K562 (cell line): ENCODE measurements at regions not wholly inside any gene's neighbourhood (a gene's known extent, or its start where the extent isn't known, plus 50 kb on each side); places are given as distances from the start of the nearest gene placed in this dataset.

ENCODE experiments used
- ATAC-seq: fragments of 200-7000 bp; cut with Tn5 transposase; 3 replicates; pipeline ENCODE4 v1.9.1; 2020; ENCODE audit warnings: moderate library complexity
- BruUV-seq: library from RNA; stranded (reverse); fragments of 400-500 nt; replicated peaks from 2 replicates; lab custom pipeline; 2021; lab: Mats Ljungman, UMichigan
- CTCF ChIA-PET: fragments of 300-600 bp; formaldehyde crosslinking; extraction: SDS; loops from one replicate; lab custom pipeline; 2021; ENCODE audit warnings: low intra/inter-chr PET ratio; lab: Yijun Ruan, JAX
- POLR2A ChIA-PET: fragments of 300-600, 350-650 bp; sonication (Branson Sonifier 250); formaldehyde crosslinking; extraction: SDS; loops from one replicate; lab custom pipeline; 2021; ENCODE audit warnings: antibody characterized with exemption, inconsistent platforms; lab: Yijun Ruan, JAX
- DNase-seq, 4 experiments: peaks; one replicate each; pipeline versions ENCODE4 v3.0.0 to v3.0.0-alpha.2; 2011 to 2018; ENCODE audit warnings: low spot score in 3 of 4, mixed read lengths in 3 of 4; ENCODE audit errors: extremely low read depth in 1 of 4
- FAIRE-seq: peaks from 2 replicates; lab custom pipeline; 2011; peaks lifted over from hg19 to GRCh38; lab: Jason Lieb, UNC
- H2AFZ ChIP-seq: 2 replicates; pipeline ENCODE4 v1.6.0; 2011; ENCODE audit warnings: low read depth, low read length, control low read depth, inconsistent platforms
- H3K27ac ChIP-seq: fragments of 200-600 bp; 3 replicates; pipeline ENCODE4 v1.8.0; 2011; ENCODE audit warnings: low read depth, mild to moderate bottlenecking, control low read depth, inconsistent platforms, low read length, moderate library complexity, mixed read lengths; ENCODE audit errors: extremely low read depth
- H3K27me3 ChIP-seq, 2 experiments: fragments of 300-600 bp in 1 of 2; 2 replicates in 1 of 2; 3 replicates in 1 of 2; pipeline versions ENCODE4 v1.6.0 to v1.8.0; 2011; ENCODE audit warnings: inconsistent platforms in 2 of 2, low read length in 2 of 2, mild to moderate bottlenecking in 1 of 2, mixed read lengths in 1 of 2, moderate library complexity in 1 of 2; ENCODE audit not compliant: control insufficient read depth in 2 of 2, insufficient read depth in 2 of 2
- H3K36me3 ChIP-seq: fragments of 300-600 bp; 3 replicates; pipeline ENCODE4 v1.8.0; 2011; ENCODE audit warnings: mild to moderate bottlenecking, low read length, inconsistent platforms; ENCODE audit not compliant: control insufficient read depth, insufficient read depth
- H3K4me1 ChIP-seq, 2 experiments: fragments of 200-600 bp in 1 of 2; replicated peaks in 1 of 2; 2 replicates in 1 of 2; 3 replicates in 1 of 2; pipeline versions ENCODE4 v1.5.1 to v1.8.0; 2011; ENCODE audit warnings: inconsistent platforms in 2 of 2, low read length in 2 of 2, mild to moderate bottlenecking in 1 of 2, mixed read lengths in 1 of 2, moderate library complexity in 1 of 2; ENCODE audit not compliant: control insufficient read depth in 2 of 2, insufficient read depth in 2 of 2
- H3K4me2 ChIP-seq: 2 replicates; pipeline ENCODE4 v1.6.1; 2011; ENCODE audit warnings: low read length, control low read depth, inconsistent platforms, mixed read lengths; ENCODE audit not compliant: insufficient read depth
- H3K4me3 ChIP-seq: fragments of 200-600 bp; sonication (generic), shearing (Covaris generic); 2 replicates; pipeline ENCODE4 v1.5.1; 2016; ENCODE audit warnings: control low read depth, inconsistent platforms
- H3K79me2 ChIP-seq: fragments of 200-600 bp; 3 replicates; pipeline ENCODE4 v1.8.0; 2011; ENCODE audit warnings: low read length, inconsistent platforms; ENCODE audit not compliant: control insufficient read depth, insufficient read depth
- H3K9ac ChIP-seq, 2 experiments: 2 replicates each; pipeline versions ENCODE4 v1.6.0 to v1.6.1; 2011; ENCODE audit warnings: low read depth in 2 of 2, low read length in 2 of 2, control low read depth in 1 of 2, inconsistent platforms in 1 of 2, mild to moderate bottlenecking in 1 of 2, mixed read lengths in 1 of 2; ENCODE audit not compliant: insufficient read depth in 1 of 2
- H3K9me1 ChIP-seq: one replicate; pipeline ENCODE4 v1.6.0; 2011; ENCODE audit warnings: inconsistent platforms, mild to moderate bottlenecking, low read length, moderate library complexity; ENCODE audit not compliant: control insufficient read depth, insufficient read depth
- H3K9me3 ChIP-seq: replicated peaks from 2 replicates; pipeline ENCODE4 v1.5.1; 2011; ENCODE audit warnings: low read depth, low read length, inconsistent platforms; ENCODE audit not compliant: control insufficient read depth, insufficient read depth
- H4K20me1 ChIP-seq: replicated peaks from 2 replicates; pipeline ENCODE4 v1.6.1; 2011; ENCODE audit warnings: low read length, inconsistent platforms, mixed read lengths; ENCODE audit not compliant: control insufficient read depth, insufficient read depth
- ATF1 ChIP-seq, 2 experiments: fragments of 450-650 bp in 1 of 2; IDR thresholded peaks; 2 replicates each; pipeline ENCODE4 v1.6.1; 2016; ENCODE audit warnings: missing compliant biosample characterization in 1 of 2, missing genetic modification characterization in 1 of 2
- BCOR ChIP-seq: fragments of 450-650 bp; IDR thresholded peaks from 2 replicates; pipeline ENCODE4 v1.6.1; 2016
- BRD9 ChIP-seq: fragments of 450-650 bp; IDR thresholded peaks from 2 replicates; pipeline ENCODE4 v1.6.1; 2018; ENCODE audit warnings: low read depth; ENCODE audit not compliant: partially characterized antibody
- NR2F6 ChIP-seq: fragments of 450-650 bp; formaldehyde crosslinking; IDR thresholded peaks from 2 replicates; pipeline ENCODE4 v1.4.0; 2020; ENCODE audit warnings: mild to moderate bottlenecking
- OTX1 ChIP-seq: fragments of 450-650 bp; formaldehyde crosslinking; IDR thresholded peaks from 2 replicates; pipeline ENCODE4 v1.4.0; 2022; ENCODE audit warnings: mild to moderate bottlenecking
- PHF20 ChIP-seq: fragments of 450-650 bp; IDR thresholded peaks from 2 replicates; pipeline ENCODE4 v1.6.1; 2018; ENCODE audit not compliant: partially characterized antibody
- THRA ChIP-seq: fragments of 450-650 bp; IDR thresholded peaks from 2 replicates; pipeline ENCODE4 v1.6.1; 2017; ENCODE audit warnings: mild to moderate bottlenecking, moderate library complexity
- TRIM25 ChIP-seq: fragments of 450-650 bp; IDR thresholded peaks from 2 replicates; pipeline ENCODE4 v1.7.0; 2016; ENCODE audit warnings: borderline replicate concordance
- WGBS: fragments of 100-300 bp; shearing (Covaris generic); methylation state at CpG from one replicate; pipeline ENCODE4 v1.1.6; 2016; ENCODE audit warnings: low coverage, mixed read lengths; ENCODE audit not compliant: insufficient coverage; ENCODE audit errors: missing lambda C conversion rate; 5-methylcytosine and 5-hydroxymethylcytosine counted together
- in situ Hi-C: fragments of 300-500 bp; cut with MboI; formaldehyde crosslinking; loops from 4 replicates; pipeline ENCODE4 v1.15.0; 2018; ENCODE audit warnings: inconsistent platforms, mixed read lengths
- intact Hi-C: fragments of 100-400 bp; cut with micrococcal nuclease; formaldehyde crosslinking; loops from 2 replicates; pipeline ENCODE4 v1.14.2; 2022
- TF ChIP-seq, protein P1 (sequence below): fragments of 250-450 bp; sonication (Bioruptor Pico); IDR thresholded peaks from 2 replicates; pipeline ENCODE4 v1.5.0; 2021; ENCODE audit warnings: mild to moderate bottlenecking, borderline replicate concordance

DNA sequence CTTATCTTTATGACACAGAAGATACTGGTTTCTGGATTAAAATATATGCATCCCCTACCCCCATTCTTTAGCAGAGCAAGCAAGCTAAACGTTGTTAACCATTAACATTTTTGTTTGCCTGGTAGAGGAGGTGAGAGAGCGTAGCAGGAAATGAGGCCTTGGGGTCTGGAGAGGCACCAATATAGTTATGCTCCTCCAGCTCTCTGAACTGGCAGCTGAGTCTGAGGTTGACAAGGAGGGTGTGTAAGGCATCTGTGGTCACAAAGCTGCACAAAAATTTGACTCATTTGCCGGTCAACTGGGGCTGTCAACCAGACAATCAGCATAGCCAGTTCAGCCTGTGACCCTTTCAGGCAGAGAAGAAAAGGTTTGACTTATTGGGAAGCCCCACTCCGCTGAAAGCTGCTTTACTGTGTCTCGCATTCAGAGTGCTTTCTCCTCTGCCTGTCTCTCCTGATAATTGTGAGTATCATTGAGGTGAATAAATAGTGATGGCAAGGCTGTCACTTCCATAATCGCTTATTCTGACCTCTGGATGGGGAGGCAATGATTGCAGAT is 647.5 kb upstream of the SETBP1 start:
- CTCF ChIA-PET, result no interaction called here
- TF ChIP-seq BCOR, result no peak
- in situ Hi-C loops (no loop called here), intact Hi-C loops (no loop called here)
- H3K36me3 ChIP-seq, result no peaks in the 10 kb centered on the region
- ATAC-seq, result no peak
- POLR2A ChIA-PET, result no interaction called here
- no peak overlapping the region for H3K4me2 ChIP-seq
- H3K4me1 ChIP-seq, result no peaks in the 10 kb centered on the region
- H3K27me3 ChIP-seq, result no peaks in the 10 kb centered on the region
- H3K9me1 ChIP-seq, result no peaks in the 10 kb centered on the region
- 0% methylated on average over 6 of the region's 6 CpGs for WGBS
- no peak overlapping the region for H3K4me3 ChIP-seq
- no peak overlapping the region for H3K27ac ChIP-seq
- no peaks in the 10 kb centered on the region for H4K20me1 ChIP-seq
- DNase-seq, result no peak
- BruUV-seq, result no TSS peak
- H3K9me3 ChIP-seq, result no peaks in the 10 kb centered on the region
- H3K9ac ChIP-seq, result no peak overlapping the region
- no peaks in the 10 kb centered on the region for H3K79me2 ChIP-seq
- H2AFZ ChIP-seq, result no peak overlapping the region
- FAIRE-seq, result no peak

DNA sequence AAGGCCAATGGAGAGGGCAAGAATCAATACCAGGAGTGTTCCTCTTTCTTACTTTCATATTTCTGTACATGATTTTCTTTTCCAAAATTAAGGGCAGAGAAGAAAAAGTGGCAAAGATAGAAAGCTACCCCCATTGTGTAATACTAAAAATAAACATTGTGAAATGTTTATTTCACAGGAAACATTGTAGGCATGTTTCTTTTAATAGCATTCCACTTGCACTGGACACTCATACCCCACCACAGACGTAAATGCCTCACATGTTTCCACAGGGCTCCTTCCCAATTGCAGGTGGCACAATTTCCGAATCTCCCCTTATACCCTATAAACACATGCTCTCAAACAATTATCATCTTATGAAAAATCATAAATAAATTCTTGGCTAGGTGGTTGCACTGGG is 645.1 kb upstream of the SETBP1 start:
- Histone ChIP-seq H3K4me2 (no peak overlapping the region), H3K27ac (no peak overlapping the region), H4K20me1 (no peaks in the 10 kb centered on the region), H3K4me3 (no peak overlapping the region), H2AFZ (no peak overlapping the region), H3K36me3 (no peaks in the 10 kb centered on the region), H3K9me1 (no peaks in the 10 kb centered on the region), H3K4me1 (no peaks in the 10 kb centered on the region), H3K27me3 (no peaks in the 10 kb centered on the region), H3K9ac (no peak overlapping the region), H3K79me2 (no peaks in the 10 kb centered on the region), H3K9me3 (no peaks in the 10 kb centered on the region)
- 0% methylated on average over 2 of the region's 2 CpGs for WGBS
- FAIRE-seq, result no peak
- CTCF ChIA-PET, result no interaction called here
- ATAC-seq, result no peak
- in situ Hi-C loops, result no loop called here
- POLR2A ChIA-PET, result no interaction called here
- BruUV-seq, result no TSS peak
- intact Hi-C loops, result no loop called here
- DNase-seq, result no peak
- TF ChIP-seq ATF1 (CRISPR knock-in tag; IDR thresholded peaks at IDR 0.05) (no peak), ATF1 (tag; IDR thresholded peaks at IDR 0.05) (no peak), PHF20 (no peak), THRA (no peak), OTX1 (CRISPR knock-in tag) (no peak), BRD9 (no peak), TRIM25 (no peak), NR2F6 (CRISPR knock-in tag) (no peak)
- TF ChIP-seq, protein P1, sequence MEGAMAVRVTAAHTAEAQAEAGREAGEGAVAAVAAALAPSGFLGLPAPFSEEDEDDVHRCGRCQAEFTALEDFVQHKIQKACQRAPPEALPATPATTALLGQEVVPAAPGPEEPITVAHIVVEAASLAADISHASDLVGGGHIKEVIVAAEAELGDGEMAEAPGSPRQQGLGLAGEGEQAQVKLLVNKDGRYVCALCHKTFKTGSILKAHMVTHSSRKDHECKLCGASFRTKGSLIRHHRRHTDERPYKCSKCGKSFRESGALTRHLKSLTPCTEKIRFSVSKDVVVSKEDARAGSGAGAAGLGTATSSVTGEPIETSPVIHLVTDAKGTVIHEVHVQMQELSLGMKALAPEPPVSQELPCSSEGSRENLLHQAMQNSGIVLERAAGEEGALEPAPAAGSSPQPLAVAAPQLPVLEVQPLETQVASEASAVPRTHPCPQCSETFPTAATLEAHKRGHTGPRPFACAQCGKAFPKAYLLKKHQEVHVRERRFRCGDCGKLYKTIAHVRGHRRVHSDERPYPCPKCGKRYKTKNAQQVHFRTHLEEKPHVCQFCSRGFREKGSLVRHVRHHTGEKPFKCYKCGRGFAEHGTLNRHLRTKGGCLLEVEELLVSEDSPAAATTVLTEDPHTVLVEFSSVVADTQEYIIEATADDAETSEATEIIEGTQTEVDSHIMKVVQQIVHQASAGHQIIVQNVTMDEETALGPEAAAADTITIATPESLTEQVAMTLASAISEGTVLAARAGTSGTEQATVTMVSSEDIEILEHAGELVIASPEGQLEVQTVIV (CRISPR knock-in tag), result no peak
